ACC112 (cell line): ENCODE measurements at regions not wholly inside any gene's neighbourhood (a gene's known extent, or its start where the extent isn't known, plus 50 kb on each side); places are given as distances from the start of the nearest gene placed in this dataset.

ENCODE experiments used
- H2AFZ ChIP-seq: fragments of 200-600 bp; sonication (generic); one replicate; pipeline ENCODE4 v1.6.0; 2017; ENCODE audit warnings: antibody characterized with exemption, low read length; ENCODE audit not compliant: unreplicated experiment
- H3K27ac ChIP-seq: fragments of 200-600 bp; sonication (generic); 2 replicates; pipeline ENCODE4 v1.5.1; 2014; ENCODE audit warnings: low read depth, mild to moderate bottlenecking, antibody characterized with exemption, low read length, moderate library complexity
- H3K27me3 ChIP-seq: fragments of 200-600 bp; sonication (generic); 2 replicates; pipeline ENCODE4 v1.6.1; 2014; ENCODE audit warnings: mild to moderate bottlenecking, antibody characterized with exemption, low read length, moderate library complexity, mixed read lengths; ENCODE audit not compliant: insufficient read depth
- H3K36me3 ChIP-seq: fragments of 200-600 bp; sonication (generic); 2 replicates; pipeline ENCODE4 v1.6.1; 2016; ENCODE audit warnings: mild to moderate bottlenecking, antibody characterized with exemption, low read length, moderate library complexity, mixed read lengths; ENCODE audit not compliant: insufficient read depth
- H3K4me1 ChIP-seq: fragments of 200-600 bp; sonication (generic); one replicate; pipeline ENCODE4 v1.6.1; 2016; ENCODE audit warnings: low read length, mixed read lengths; ENCODE audit not compliant: insufficient read depth, unreplicated experiment, control insufficient read depth
- H3K4me3 ChIP-seq: fragments of 200-600 bp; sonication (generic); 2 replicates; pipeline ENCODE4 v1.5.1; 2014; ENCODE audit warnings: mild to moderate bottlenecking, low read depth, low read length
- H3K79me2 ChIP-seq: fragments of 200-600 bp; sonication (generic); one replicate; pipeline ENCODE4 v1.6.0; 2016; ENCODE audit warnings: low read length; ENCODE audit not compliant: control insufficient read depth, unreplicated experiment, insufficient read depth

DNA sequence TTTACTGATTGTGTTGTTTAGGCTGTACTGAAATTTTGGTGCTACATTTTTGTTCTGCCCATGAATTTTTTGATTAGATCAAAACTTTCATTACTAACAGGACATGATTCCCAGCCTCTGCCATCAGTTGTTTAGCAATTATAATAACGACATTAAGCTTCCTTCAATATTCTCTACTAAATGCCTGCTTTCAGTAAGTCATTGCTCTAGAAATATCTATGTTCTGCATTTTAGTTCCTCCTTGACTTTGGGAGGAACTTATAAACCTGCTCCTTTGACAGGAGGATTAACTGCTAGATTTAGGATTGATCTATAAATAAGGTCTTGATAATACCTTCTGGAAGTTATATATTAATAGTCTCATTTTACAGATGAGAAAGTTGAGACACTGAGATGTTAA lies 269.1 kb downstream of the RAP2B start:
- H3K4me1 ChIP-seq: no peaks in the 10 kb centered on the region
- H3K4me3 ChIP-seq: no peak overlapping the region
- H3K27me3 ChIP-seq: no peaks in the 10 kb centered on the region
- H3K36me3 ChIP-seq: no peaks in the 10 kb centered on the region
- H3K79me2 ChIP-seq: no peaks in the 10 kb centered on the region
- no peak overlapping the region for H2AFZ ChIP-seq
- no peak overlapping the region for H3K27ac ChIP-seq

DNA sequence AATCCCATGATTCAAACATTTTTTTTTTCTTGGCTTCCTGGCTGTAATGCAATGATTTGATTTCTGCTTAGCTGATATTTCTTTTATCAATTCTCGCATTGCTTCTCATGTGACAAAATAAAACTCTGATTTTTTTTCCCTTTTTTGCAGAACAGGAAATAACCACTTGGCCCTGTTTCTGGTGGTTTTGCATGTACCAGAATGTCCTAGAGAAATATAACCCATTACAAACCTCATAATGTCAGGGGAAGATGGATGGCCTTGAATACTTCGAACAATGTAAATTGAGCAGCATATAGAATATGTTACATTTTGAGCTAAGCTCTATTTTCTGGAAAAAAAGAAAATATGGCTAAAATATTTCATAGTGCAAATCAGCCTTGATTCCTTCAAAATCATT lies 275.6 kb downstream of the RAP2B start:
- H3K27ac ChIP-seq: no peak overlapping the region
- no peak overlapping the region for H2AFZ ChIP-seq
- H3K27me3 ChIP-seq: no peaks in the 10 kb centered on the region
- no peaks in the 10 kb centered on the region for H3K4me1 ChIP-seq
- no peak overlapping the region for H3K4me3 ChIP-seq
- no peaks in the 10 kb centered on the region for H3K79me2 ChIP-seq
- H3K36me3 ChIP-seq: no peaks in the 10 kb centered on the region

DNA sequence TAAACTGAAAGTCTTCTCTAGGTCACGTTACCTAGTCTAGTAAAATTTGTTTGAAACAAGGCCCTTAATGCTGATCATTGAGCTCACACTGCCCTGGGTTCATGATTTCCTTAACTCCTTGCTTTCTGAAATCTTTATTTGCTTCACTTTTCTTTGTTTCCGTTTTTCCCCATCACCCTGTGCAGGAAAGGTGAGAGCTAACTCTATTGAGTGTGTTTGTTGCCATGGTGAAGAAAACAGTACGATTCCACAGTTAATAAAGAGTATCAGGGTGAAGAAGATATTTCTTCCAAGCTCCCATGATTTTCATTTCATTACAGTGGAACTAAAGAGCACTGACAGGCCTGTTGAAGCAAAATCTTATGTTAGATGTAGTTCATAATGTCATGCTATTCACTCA lies 276.2 kb downstream of the RAP2B start:
- H3K27ac ChIP-seq: no peak overlapping the region
- H3K4me1 ChIP-seq: no peaks in the 10 kb centered on the region
- H3K36me3 ChIP-seq: no peaks in the 10 kb centered on the region
- no peaks in the 10 kb centered on the region for H3K27me3 ChIP-seq
- no peak overlapping the region for H2AFZ ChIP-seq
- H3K79me2 ChIP-seq: no peaks in the 10 kb centered on the region
- no peak overlapping the region for H3K4me3 ChIP-seq

DNA sequence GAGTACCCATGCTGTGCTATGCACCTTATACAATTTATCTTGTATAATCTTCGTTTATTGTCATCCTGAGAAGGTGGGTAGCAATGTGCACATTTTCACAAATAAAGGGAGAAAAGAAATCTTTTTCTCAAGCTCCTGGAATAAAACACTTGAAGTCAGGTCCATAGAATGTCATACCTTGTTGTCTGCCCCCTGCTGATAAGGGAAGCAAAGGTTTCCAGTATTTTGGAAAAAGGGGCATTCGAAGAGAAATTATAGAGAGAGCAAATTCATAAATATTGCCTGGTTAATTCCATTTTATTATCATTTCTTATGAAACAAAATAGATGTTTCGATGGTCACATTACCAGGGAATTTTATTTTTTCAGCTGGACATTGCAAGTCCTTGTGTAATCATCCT lies 277.8 kb downstream of the RAP2B start:
- H3K36me3 ChIP-seq: no peaks in the 10 kb centered on the region
- H2AFZ ChIP-seq: no peak overlapping the region
- no peaks in the 10 kb centered on the region for H3K79me2 ChIP-seq
- H3K27me3 ChIP-seq: no peaks in the 10 kb centered on the region
- H3K27ac ChIP-seq: no peak overlapping the region
- no peaks in the 10 kb centered on the region for H3K4me1 ChIP-seq
- no peak overlapping the region for H3K4me3 ChIP-seq

DNA sequence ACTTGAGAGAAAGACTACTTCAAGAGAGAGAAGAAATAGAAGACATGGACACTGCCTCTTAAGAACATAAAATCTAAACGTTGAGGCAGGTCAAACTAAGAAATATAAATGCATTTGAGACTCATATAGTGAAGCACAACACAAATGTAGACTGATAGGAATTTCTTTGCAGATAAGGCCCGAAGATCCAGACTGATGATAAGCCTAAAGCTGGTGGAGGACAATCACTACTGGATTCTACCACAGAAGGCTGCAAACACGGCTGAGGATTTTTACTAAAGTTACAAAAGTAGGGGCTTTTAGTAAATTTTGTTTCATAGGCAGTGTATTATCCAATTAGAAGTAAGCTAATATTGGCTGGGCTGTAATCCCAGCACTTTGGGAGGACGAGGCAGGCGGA lies 278.3 kb downstream of the RAP2B start:
- H2AFZ ChIP-seq: no peak overlapping the region
- H3K36me3 ChIP-seq: no peaks in the 10 kb centered on the region
- no peak overlapping the region for H3K4me3 ChIP-seq

DNA sequence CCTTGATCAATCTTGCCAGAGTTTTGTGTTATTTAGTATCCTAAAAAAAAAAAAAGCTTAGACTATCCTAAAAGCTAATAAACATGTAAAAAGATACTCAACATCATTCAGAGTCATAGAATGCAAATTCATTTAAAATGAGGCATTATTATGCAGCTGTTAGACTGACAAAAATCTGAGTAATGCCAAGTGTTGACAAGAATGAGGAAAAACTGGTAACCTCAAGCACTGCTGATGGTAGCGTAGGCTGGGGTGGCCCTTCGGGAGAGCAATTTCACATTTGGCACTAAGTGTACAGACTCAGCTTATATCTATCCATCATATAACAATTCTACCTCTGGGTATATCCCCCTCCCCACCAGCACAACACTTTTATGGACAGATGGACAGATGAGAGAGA lies 280.4 kb downstream of the RAP2B start:
- Histone ChIP-seq H3K79me2 (no peaks in the 10 kb centered on the region), H3K27ac (no peak overlapping the region), H3K4me3 (no peak overlapping the region), H3K36me3 (no peaks in the 10 kb centered on the region), H3K4me1 (no peaks in the 10 kb centered on the region), H3K27me3 (no peaks in the 10 kb centered on the region), H2AFZ (no peak overlapping the region)

More for the DNA sequence above, 278.3 kb downstream of the RAP2B start:
- Histone ChIP-seq H3K27me3 (no peaks in the 10 kb centered on the region), H3K79me2 (no peaks in the 10 kb centered on the region), H3K27ac (no peak overlapping the region), H3K4me1 (no peaks in the 10 kb centered on the region)

DNA sequence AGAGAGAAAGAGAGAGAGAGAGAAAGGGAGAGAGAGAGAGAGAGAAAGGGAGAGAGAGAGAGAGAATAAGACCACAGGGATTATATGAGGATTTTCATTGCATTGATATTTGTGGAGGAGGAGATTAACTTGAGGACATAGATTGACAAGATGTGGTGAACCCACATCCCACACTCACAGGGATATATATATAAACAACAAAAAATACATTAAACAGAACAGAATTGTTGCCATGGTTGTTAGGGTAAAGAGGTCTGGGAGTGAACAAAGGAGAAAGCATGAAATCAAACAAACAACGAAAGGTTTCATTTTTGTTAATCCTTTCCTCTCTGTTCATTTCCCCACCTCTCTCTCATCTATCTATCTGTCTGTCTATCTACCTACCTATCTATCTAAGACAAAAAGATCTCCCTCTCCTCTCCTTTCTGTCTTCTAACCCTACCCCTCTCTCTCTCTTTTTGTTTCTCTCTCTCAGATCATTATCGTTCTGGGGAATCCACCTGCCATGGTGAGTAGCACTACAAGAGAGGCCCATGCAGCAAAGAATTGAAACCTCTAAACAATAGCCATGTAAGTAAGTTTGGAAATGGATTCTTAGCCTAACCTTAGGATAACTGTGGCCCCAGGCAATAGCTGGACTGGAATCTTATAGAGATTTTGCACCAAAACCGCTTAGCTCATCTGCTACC lies 280.9 kb downstream of the RAP2B start:
- H3K4me3 ChIP-seq: no peak overlapping the region
- no peaks in the 10 kb centered on the region for H3K36me3 ChIP-seq
- no peak overlapping the region for H3K27ac ChIP-seq
- no peak overlapping the region for H2AFZ ChIP-seq
- no peaks in the 10 kb centered on the region for H3K4me1 ChIP-seq
- H3K27me3 ChIP-seq: no peaks in the 10 kb centered on the region
- no peaks in the 10 kb centered on the region for H3K79me2 ChIP-seq

DNA sequence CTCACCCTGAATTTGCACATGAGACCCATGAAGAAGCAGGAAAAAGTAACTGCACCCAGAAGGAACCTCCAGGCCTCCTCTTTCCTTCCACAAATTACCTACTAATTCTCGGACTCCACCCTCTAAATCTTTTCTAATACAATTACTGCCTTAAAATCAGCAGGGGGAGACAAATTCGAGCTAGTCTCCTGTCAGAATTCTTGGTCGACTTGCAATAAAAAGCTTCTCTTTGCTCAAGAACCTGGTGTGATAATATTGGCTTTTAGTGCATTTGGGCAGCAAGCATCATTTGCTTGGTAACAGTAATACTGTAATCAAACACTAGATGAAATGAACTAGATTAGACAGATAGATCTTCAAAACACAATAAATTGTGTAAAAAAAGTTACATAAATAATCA lies 281.9 kb downstream of the RAP2B start:
- H3K36me3 ChIP-seq: no peaks in the 10 kb centered on the region
- H3K4me1 ChIP-seq: no peaks in the 10 kb centered on the region
- H3K27ac ChIP-seq: no peak overlapping the region
- H3K27me3 ChIP-seq: no peaks in the 10 kb centered on the region
- no peak overlapping the region for H3K4me3 ChIP-seq
- no peak overlapping the region for H2AFZ ChIP-seq
- H3K79me2 ChIP-seq: no peaks in the 10 kb centered on the region

DNA sequence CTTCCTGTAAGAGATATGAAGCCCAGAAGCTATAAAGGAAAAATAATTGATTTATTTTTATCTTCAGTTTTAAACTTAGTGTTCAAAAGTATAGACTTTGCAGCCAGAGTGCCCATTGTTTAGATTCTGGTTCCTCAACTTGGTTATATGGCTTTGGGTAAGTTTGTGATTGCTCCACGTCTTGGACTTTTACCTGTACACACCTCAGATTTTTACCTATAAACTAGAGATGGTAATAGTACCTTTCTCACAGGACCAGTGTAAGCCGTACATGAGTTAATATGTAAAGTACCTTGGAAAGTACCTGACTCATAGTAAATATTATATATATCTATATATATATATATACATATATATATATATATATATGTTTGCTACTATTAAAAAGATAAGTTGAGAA lies 283.8 kb downstream of the RAP2B start:
- no peak overlapping the region for H2AFZ ChIP-seq
- H3K4me1 ChIP-seq: no peaks in the 10 kb centered on the region
- no peaks in the 10 kb centered on the region for H3K36me3 ChIP-seq
- no peaks in the 10 kb centered on the region for H3K27me3 ChIP-seq
- no peak overlapping the region for H3K27ac ChIP-seq
- no peak overlapping the region for H3K4me3 ChIP-seq
- no peaks in the 10 kb centered on the region for H3K79me2 ChIP-seq

DNA sequence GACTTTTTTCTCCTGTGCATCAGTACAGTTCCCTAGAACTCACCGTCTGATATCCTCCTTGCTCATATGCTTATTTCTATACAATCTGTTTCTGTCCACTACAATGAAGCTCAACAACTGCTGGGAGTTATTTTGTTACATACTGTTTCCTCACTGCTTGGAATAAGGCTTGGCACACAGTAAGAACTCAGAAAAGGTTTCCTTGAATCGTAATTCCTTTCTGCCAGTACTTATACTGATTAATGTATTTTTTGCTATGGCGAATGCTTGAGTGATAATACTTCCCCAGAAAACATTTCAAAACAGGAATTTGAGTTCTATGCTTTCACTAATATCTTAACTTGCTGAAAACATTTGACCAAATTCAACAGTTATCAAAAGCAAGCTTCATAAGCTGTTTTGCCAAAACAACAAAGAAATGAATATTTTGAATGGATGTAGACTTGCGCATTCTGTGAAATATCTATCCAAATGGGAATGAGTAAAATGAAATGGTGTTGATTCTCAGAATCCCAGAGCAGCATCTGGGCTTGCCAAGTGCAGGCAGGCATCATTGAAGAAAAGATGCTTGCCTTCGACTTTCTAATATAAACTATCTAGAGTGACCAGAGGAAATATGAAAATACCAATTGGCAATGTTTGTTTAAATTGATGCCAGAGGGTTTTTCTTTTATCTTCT lies 286.3 kb downstream of the RAP2B start:
- no peaks in the 10 kb centered on the region for H3K27me3 ChIP-seq
- no peak overlapping the region for H2AFZ ChIP-seq

DNA sequence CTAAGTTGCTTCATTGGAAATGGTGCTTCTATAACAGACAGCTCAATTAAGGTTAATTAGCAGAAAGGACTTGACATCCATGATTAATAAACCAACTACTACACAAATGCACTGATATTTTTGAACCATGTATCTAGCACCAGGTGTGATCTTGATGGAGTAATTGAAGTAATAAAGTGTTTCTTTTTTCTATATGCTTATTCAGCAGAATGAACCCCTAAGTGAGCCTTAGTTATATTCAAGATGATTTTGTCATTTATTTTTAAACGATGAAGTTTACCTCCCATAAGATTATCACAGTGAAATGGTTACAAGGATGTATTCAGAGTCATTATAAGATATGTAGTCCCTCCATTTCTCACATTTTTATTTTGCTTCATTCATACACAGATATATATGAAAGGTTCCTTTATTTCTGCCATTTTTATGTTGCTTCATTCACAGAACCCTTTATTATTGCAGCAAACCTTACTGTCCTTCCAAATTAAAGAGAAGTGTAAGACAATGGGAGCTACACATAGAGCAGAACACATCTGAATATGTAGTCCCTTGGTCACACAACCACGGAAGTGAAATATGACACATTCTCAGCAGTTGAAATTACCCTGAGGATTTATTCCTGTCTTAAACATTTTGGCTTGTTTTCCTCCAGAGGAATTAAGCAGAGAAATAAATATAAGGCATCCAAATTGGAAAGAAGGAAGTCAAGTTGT lies 295.0 kb downstream of the RAP2B start:
- no peaks in the 10 kb centered on the region for H3K4me1 ChIP-seq
- no peak overlapping the region for H3K4me3 ChIP-seq
- H2AFZ ChIP-seq: no peak overlapping the region
- no peaks in the 10 kb centered on the region for H3K79me2 ChIP-seq
- H3K27me3 ChIP-seq: no peaks in the 10 kb centered on the region
- no peak overlapping the region for H3K27ac ChIP-seq
- H3K36me3 ChIP-seq: no peaks in the 10 kb centered on the region

More for the DNA sequence above, 286.3 kb downstream of the RAP2B start:
- H3K36me3 ChIP-seq: no peaks in the 10 kb centered on the region
- no peaks in the 10 kb centered on the region for H3K79me2 ChIP-seq
- no peaks in the 10 kb centered on the region for H3K4me1 ChIP-seq
- no peak overlapping the region for H3K27ac ChIP-seq
- H3K4me3 ChIP-seq: no peak overlapping the region
